ENCODE measurements at regions not wholly inside any gene's neighbourhood (a gene's known extent, or its start where the extent isn't known, plus 50 kb on each side); places are given as distances from the start of the nearest gene placed in this dataset.
A peak's percentile ranks its signal among the peaks of the same experiment; 100 is the strongest.

- Histone ChIP-seq H4K20me1 (replicated peaks; ENCODE audit: control insufficient read depth, extremely low read depth, insufficient read depth, low read length) (no peaks in the 10 kb centered on the region), H3K4me1 (ENCODE audit: control insufficient read depth, extremely low read depth, insufficient read depth, low read length) (peaks cover 29% of the 10 kb centered on the region), H3K27me3 (ENCODE audit: control insufficient read depth in 2 of 2, insufficient read depth in 2 of 2, low read length in 2 of 2) (no peaks in the 10 kb centered on the region), H3K4me2 (ENCODE audit: insufficient read depth, low read length) (peak overlapping the region; percentile 53), H2AFZ (ENCODE audit: low read depth, low read length) (peak overlapping the region; percentile 60), H3K9me3 (replicated peaks; ENCODE audit: control insufficient read depth, insufficient read depth, low read length) (no peaks in the 10 kb centered on the region), H3K36me3 (ENCODE audit: control insufficient read depth in 2 of 2, extremely low read depth in 1 of 2, insufficient read depth in 2 of 2, low read length in 2 of 2) (no peaks in the 10 kb centered on the region), H3K9ac (replicated peaks; ENCODE audit: extremely low read depth, insufficient read depth, low read length) (no peak overlapping the region), H3K4me3 (replicated peaks in 1 of 3; ENCODE audit: insufficient read depth in 1 of 3, low read depth in 1 of 3, low read length in 3 of 3) (no peak overlapping the region), H3K9me1 (replicated peaks; ENCODE audit: control insufficient read depth, extremely low read depth, insufficient read depth, low read length) (no peaks in the 10 kb centered on the region), H3K27ac (ENCODE audit: insufficient read depth, low read depth, low read length) (peak overlapping the region; percentile 9), H3K79me2 (ENCODE audit: control insufficient read depth, insufficient read depth, low read length) (peaks cover 12% of the 10 kb centered on the region)
- dilution Hi-C loops (cut with MboI; ENCODE audit: extremely low pct_ligation_motif_present, low sequenced_read_pairs) = no loop called here
- peak; percentile 57 for DNase-seq (ENCODE audit: low read depth, low spot score)
- ChIA-PET CTCF (interaction anchor here (1.0 to 1.2 kb wide), 3 partner anchors 26 to 226 kb away, joined by 3 to 4 read pairs (median 4); no protein-coding TSS in a partner anchor), POLR2A (no interaction called here)
- BruUV-seq (replicated peaks) = no TSS peak
- FAIRE-seq = no peak
- intact Hi-C loops (cut with micrococcal nuclease) = no loop called here
- TF ChIP-seq CTCF (IDR thresholded peaks at IDR 0.05; ENCODE audit: extremely low read depth in 1 of 2, insufficient read depth in 1 of 2, low read depth in 1 of 2, low read length in 2 of 2) = no peak
Observed at GRCh38 chr11:28794405-28794804, 686.2 kb downstream of the METTL15 start.

DNA sequence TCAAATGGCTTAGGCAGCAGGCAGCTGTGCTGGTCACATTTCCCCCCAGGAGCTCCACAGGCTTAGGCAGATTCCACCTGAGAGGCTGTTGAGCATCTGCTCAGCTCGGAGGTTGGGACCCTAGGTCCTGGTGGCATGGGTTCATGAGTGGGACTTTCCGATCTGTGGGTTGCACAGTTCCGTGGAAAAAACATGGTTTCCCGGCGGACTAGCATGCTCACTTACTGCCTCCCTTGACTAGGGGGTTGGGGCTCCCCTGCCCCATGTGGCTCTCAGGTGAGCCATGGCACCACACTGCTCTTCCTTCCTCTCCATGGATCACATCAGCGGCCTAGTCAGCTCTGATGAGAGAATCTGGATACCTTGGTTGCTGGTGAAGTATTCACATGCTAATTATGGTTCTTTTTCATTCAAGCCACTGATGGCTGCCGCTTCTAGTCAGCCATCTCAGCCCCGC lies 685.1 kb downstream of the METTL15 start:
- Histone ChIP-seq H3K36me3 (ENCODE audit: control insufficient read depth in 2 of 2, extremely low read depth in 1 of 2, insufficient read depth in 2 of 2, low read length in 2 of 2) (no peaks in the 10 kb centered on the region), H3K9me3 (replicated peaks; ENCODE audit: control insufficient read depth, insufficient read depth, low read length) (no peaks in the 10 kb centered on the region), H4K20me1 (replicated peaks; ENCODE audit: control insufficient read depth, extremely low read depth, insufficient read depth, low read length) (no peaks in the 10 kb centered on the region), H3K27me3 (ENCODE audit: control insufficient read depth in 2 of 2, insufficient read depth in 2 of 2, low read length in 2 of 2) (no peaks in the 10 kb centered on the region), H2AFZ (ENCODE audit: low read depth, low read length) (no peak overlapping the region), H3K9me1 (replicated peaks; ENCODE audit: control insufficient read depth, extremely low read depth, insufficient read depth, low read length) (no peaks in the 10 kb centered on the region), H3K9ac (replicated peaks; ENCODE audit: extremely low read depth, insufficient read depth, low read length) (no peak overlapping the region), H3K79me2 (ENCODE audit: control insufficient read depth, insufficient read depth, low read length) (peaks cover 15% of the 10 kb centered on the region), H3K4me2 (ENCODE audit: insufficient read depth, low read length) (no peak overlapping the region), H3K4me3 (replicated peaks in 1 of 3; ENCODE audit: insufficient read depth in 1 of 3, low read depth in 1 of 3, low read length in 3 of 3) (no peak overlapping the region), H3K27ac (ENCODE audit: insufficient read depth, low read depth, low read length) (no peak overlapping the region), H3K4me1 (ENCODE audit: control insufficient read depth, extremely low read depth, insufficient read depth, low read length) (peaks cover 19% of the 10 kb centered on the region)
- ChIA-PET CTCF (interaction anchor here (0.8 kb wide), 1 partner anchor 366 kb away, joined by 3 read pairs; no protein-coding TSS in a partner anchor), POLR2A (no interaction called here)
- TF ChIP-seq CTCF (IDR thresholded peaks at IDR 0.05; ENCODE audit: extremely low read depth in 1 of 2, insufficient read depth in 1 of 2, low read depth in 1 of 2, low read length in 2 of 2) (no peak), FOS (IDR thresholded peaks at IDR 0.05; ENCODE audit: borderline replicate concordance, insufficient read depth, low read length) (no peak), EZH2 (IDR thresholded peaks at IDR 0.05; ENCODE audit: borderline replicate concordance, low read depth, low read length, severe bottlenecking) (no peak), POLR2AphosphoS5 (IDR thresholded peaks at IDR 0.05; ENCODE audit: insufficient read depth, low read depth, low read length) (no peak), MYC (IDR thresholded peaks at IDR 0.05; ENCODE audit: low read depth, low read length) (no peak), POLR2A (IDR thresholded peaks at IDR 0.05; ENCODE audit: low read depth, low read length) (no peak)
- TF ChIP-seq, protein P1, sequence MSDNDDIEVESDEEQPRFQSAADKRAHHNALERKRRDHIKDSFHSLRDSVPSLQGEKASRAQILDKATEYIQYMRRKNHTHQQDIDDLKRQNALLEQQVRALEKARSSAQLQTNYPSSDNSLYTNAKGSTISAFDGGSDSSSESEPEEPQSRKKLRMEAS (IDR thresholded peaks at IDR 0.05; ENCODE audit: insufficient read depth, insufficient read length) = no peak
- FAIRE-seq (no peak), DNase-seq (ENCODE audit: low read depth, low spot score) (no peak)
- dilution Hi-C loops (cut with MboI; ENCODE audit: extremely low pct_ligation_motif_present, low sequenced_read_pairs) = no loop called here
- no TSS peak for BruUV-seq (replicated peaks)
- intact Hi-C loops (cut with micrococcal nuclease) = no loop called here
